22Rv1 (cell line): ENCODE measurements at regions not wholly inside any gene's neighbourhood (a gene's known extent, or its start where the extent isn't known, plus 50 kb on each side); places are given as distances from the start of the nearest gene placed in this dataset.

Experiments
- CTCF ChIP-seq: fragments of 450-650 bp; IDR thresholded peaks from 2 replicates; pipeline ENCODE4 v1.5.1; 2017; ENCODE audit warnings: mild to moderate bottlenecking
- ZFX ChIP-seq: fragments of 450-650 bp; IDR thresholded peaks from 2 replicates; pipeline ENCODE4 v1.6.1; 2017; ENCODE audit warnings: antibody characterized with exemption, borderline replicate concordance

GRCh38 chr21:32888971-32889370 is 117.4 kb upstream of the PAXBP1 start:
- TF ChIP-seq CTCF: no peak
- TF ChIP-seq ZFX: no peak
